DND-41 (cell line): ENCODE measurements at regions not wholly inside any gene's neighbourhood (a gene's known extent, or its start where the extent isn't known, plus 50 kb on each side); places are given as distances from the start of the nearest gene placed in this dataset.

Experiments used
- CTCF ChIP-seq: IDR thresholded peaks from 2 replicates; pipeline ENCODE4 v1.5.1; 2012; ENCODE audit warnings: borderline replicate concordance, low read length, moderate library complexity, mild to moderate bottlenecking; ENCODE audit not compliant: poor library complexity, severe bottlenecking; ENCODE audit errors: extremely low read depth
- EZH2 ChIP-seq: IDR thresholded peaks from 3 replicates; pipeline ENCODE4 v1.6.1; 2012; ENCODE audit warnings: borderline replicate concordance, low read depth, mild to moderate bottlenecking, moderate library complexity, low read length, inconsistent platforms; ENCODE audit not compliant: severe bottlenecking

GRCh38 chrX:1139185-1139500, 73.3 kb downstream of the CRLF2 start:
- TF ChIP-seq CTCF (no peak), EZH2 (no peak)
